HG02938 (cell line): ENCODE measurements at regions not wholly inside any gene's neighbourhood (a gene's known extent, or its start where the extent isn't known, plus 50 kb on each side); places are given as distances from the start of the nearest gene placed in this dataset.
"Not testable (repeated sequence)": the region's sequence is repeated elsewhere in the genome, so short reads cannot be mapped to it uniquely, and the experiment has no call there.

Experiments
- ATAC-seq: cut with Tn5 transposase; IDR thresholded peaks from one replicate; pipeline ENCODE4 v1.9.1; 2021; ENCODE audit warnings: mild to moderate bottlenecking, moderate library complexity; ENCODE audit not compliant: unreplicated experiment

GRCh38 chr5:118430076-118430475 is 558.3 kb downstream of the DTWD2 start:
- no peak for ATAC-seq

GRCh38 chr5:118407958-118408357 is 580.4 kb downstream of the DTWD2 start:
- no peak for ATAC-seq

- ATAC-seq = no peak
Measured at GRCh38 chr5:118405650-118406061, 582.7 kb downstream of the DTWD2 start.

GRCh38 chr5:118397236-118397635 is 591.1 kb downstream of the DTWD2 start:
- no peak for ATAC-seq

GRCh38 chr5:118392491-118392890 is 595.9 kb downstream of the DTWD2 start:
- no peak for ATAC-seq

GRCh38 chr5:118382931-118383330 is 605.4 kb downstream of the DTWD2 start:
- ATAC-seq = not testable (repeated sequence)

- no peak for ATAC-seq
Measured at GRCh38 chr5:118379470-118379869, 608.9 kb downstream of the DTWD2 start.

- ATAC-seq = no peak
Measured at GRCh38 chr5:118378959-118379358, 609.4 kb downstream of the DTWD2 start.

GRCh38 chr5:118377420-118377819 is 610.9 kb downstream of the DTWD2 start:
- ATAC-seq = no peak

GRCh38 chr5:118371973-118372831 is 616.1 kb downstream of the DTWD2 start:
- ATAC-seq = no peak

- no peak for ATAC-seq
Measured at GRCh38 chr5:118366429-118366828, 621.9 kb downstream of the DTWD2 start.

GRCh38 chr5:118365718-118366117 is 622.6 kb downstream of the DTWD2 start:
- no peak for ATAC-seq

GRCh38 chr5:118354797-118355196 is 633.5 kb downstream of the DTWD2 start:
- no peak for ATAC-seq

- ATAC-seq = no peak
Measured at GRCh38 chr5:118353970-118354369, 634.4 kb downstream of the DTWD2 start.

- no peak for ATAC-seq
Measured at GRCh38 chr5:118336468-118336867, 651.9 kb downstream of the DTWD2 start.

- no peak for ATAC-seq
Measured at GRCh38 chr5:118327389-118327788, 661.0 kb downstream of the DTWD2 start.

- no peak for ATAC-seq
Measured at GRCh38 chr5:118326481-118327045, 661.8 kb downstream of the DTWD2 start.

- ATAC-seq = no peak
Measured at GRCh38 chr5:118325931-118326330, 662.4 kb downstream of the DTWD2 start.

GRCh38 chr5:118323723-118324122 is 664.6 kb downstream of the DTWD2 start:
- not testable (repeated sequence) for ATAC-seq

GRCh38 chr5:118321081-118321480 is 667.3 kb downstream of the DTWD2 start:
- no peak for ATAC-seq

- ATAC-seq = no peak
Measured at GRCh38 chr5:118320121-118320520, 668.2 kb downstream of the DTWD2 start.

- ATAC-seq = no peak
Measured at GRCh38 chr5:118314931-118315330, 673.4 kb downstream of the DTWD2 start.
